ENCODE measurements at regions not wholly inside any gene's neighbourhood (a gene's known extent, or its start where the extent isn't known, plus 50 kb on each side); places are given as distances from the start of the nearest gene placed in this dataset.

- TF ChIP-seq POLR2A (IDR thresholded peaks at IDR 0.05; ENCODE audit: low read depth, low read length) (no peak), POLR2AphosphoS5 (IDR thresholded peaks at IDR 0.05; ENCODE audit: low read depth, low read length) (no peak), TAF1 (IDR thresholded peaks at IDR 0.05; ENCODE audit: borderline replicate concordance, low read depth, low read length) (no peak)
Observed at GRCh38 chr6:80862756-80863155, 756.3 kb downstream of the BCKDHB start.
